Bronchial epithelial cell (primary cell): ENCODE measurements at regions not wholly inside any gene's neighbourhood (a gene's known extent, or its start where the extent isn't known, plus 50 kb on each side); places are given as distances from the start of the nearest gene placed in this dataset.

Source experiments
- DNase-seq: peaks from one replicate; pipeline ENCODE4 v3.0.0-alpha.2; 2010; ENCODE audit warnings: low read depth
- FAIRE-seq: peaks from 2 replicates; lab custom pipeline; 2011; peaks lifted over from hg19 to GRCh38; lab: Jason Lieb, UNC
- H3K27me3 ChIP-seq: 2 replicates; pipeline ENCODE4 v1.5.1; 2011; ENCODE audit warnings: low read length; ENCODE audit not compliant: control insufficient read depth, insufficient read depth
- H3K36me3 ChIP-seq: 2 replicates; pipeline ENCODE4 v1.5.1; 2011; ENCODE audit warnings: low read length; ENCODE audit not compliant: control insufficient read depth, insufficient read depth
- H3K4me3 ChIP-seq: 2 replicates; pipeline ENCODE4 v1.5.1; 2011; ENCODE audit warnings: mild to moderate bottlenecking, low read depth, low read length, control low read depth
- CTCF ChIP-seq: IDR thresholded peaks from 2 replicates; pipeline ENCODE4 v1.5.1; 2011; ENCODE audit warnings: mild to moderate bottlenecking, moderate library complexity, low read length, control low read depth, inconsistent platforms; ENCODE audit not compliant: insufficient read depth, severe bottlenecking

- Histone ChIP-seq H3K27me3 (no peaks in the 10 kb centered on the region), H3K4me3 (no peak overlapping the region), H3K36me3 (no peaks in the 10 kb centered on the region)
- no peak for TF ChIP-seq CTCF
- FAIRE-seq, result no peak
- peak; percentile 70 for DNase-seq
These were observed 55.7 kb upstream of the COL1A2 start for GRCh38 chr7:94338921-94339371.

- Histone ChIP-seq H3K36me3 (no peaks in the 10 kb centered on the region), H3K27me3 (no peaks in the 10 kb centered on the region), H3K4me3 (no peak overlapping the region)
- peak; percentile 25 for DNase-seq
- no peak for TF ChIP-seq CTCF
- FAIRE-seq, result no peak
These were observed 49.9 kb upstream of the COL1A2 start for GRCh38 chr7:94344826-94345225.
